Tongue (tissue), 1 donor: ENCODE measurements at regions not wholly inside any gene's neighbourhood (a gene's known extent, or its start where the extent isn't known, plus 50 kb on each side); places are given as distances from the start of the nearest gene placed in this dataset.
A peak's percentile ranks its signal among the peaks of the same experiment; 100 is the strongest.

Experiments
- DNase-seq: peaks from one replicate; pipeline ENCODE4 v3.0.0-alpha.2; 2015

DNA sequence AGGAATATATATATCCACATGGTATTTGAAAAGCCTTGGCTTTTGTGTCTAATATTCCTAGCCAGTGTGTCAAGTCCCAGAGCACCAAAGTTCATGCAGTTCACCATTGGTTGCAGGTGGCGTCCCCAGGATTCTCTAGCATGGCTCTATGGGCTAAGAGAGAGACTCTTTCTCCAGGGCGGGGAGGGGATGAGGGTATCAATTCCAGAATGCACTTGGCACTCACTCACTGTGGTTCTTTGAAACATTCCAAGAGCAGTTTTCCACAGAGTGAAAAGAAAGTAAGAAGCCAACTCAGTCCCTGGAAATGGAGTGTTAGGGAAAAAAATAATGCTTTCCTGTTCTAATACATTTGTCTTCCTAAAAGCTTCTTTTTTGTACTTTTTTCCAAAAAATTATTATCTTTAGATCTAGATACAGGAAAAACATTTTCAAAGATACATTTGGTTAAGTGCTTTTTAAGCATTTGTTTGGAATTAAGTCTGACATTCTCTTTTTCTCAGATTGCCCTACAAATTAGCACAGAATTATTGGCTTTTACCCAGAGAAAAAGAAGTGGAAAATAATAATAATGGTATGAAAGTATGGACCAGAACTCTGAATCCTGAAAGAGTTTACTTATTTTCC lies 239.9 kb downstream of the PAX3 start:
- DNase-seq, result peak; percentile 61

DNA sequence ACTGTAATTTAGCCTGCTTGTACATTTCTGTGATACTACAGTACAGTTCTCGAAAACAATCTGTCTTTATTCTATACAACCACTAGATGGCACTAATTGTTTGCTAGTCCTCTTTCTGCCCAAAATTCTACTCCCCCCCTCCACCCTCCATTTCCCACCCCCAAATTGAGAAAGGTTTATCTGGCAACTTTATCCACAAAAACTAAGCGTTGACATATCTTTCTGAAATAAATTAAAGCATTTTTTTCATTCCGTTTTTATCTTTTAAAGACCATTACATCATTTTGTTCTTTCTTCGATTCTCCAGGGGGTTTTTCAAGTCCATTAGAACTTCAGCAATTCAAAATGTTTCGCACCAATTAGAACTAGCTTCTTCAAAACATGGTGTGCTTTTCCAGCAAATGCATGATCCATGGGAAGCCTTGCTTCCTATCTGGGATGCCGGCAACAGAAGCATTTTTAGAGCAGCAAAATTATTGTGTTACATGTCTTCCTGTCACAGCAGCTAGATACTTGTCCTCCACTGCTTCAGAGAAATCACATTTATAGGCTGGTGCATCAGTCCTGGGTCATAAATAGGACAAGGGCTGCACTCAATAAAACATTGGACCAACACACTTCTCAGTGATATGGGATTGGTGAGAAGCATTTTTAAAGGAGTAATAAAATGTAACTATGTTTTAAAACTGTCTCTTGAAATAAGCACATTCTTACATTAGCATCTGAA lies 241.3 kb downstream of the PAX3 start:
- DNase-seq, result peak; percentile 37

DNA sequence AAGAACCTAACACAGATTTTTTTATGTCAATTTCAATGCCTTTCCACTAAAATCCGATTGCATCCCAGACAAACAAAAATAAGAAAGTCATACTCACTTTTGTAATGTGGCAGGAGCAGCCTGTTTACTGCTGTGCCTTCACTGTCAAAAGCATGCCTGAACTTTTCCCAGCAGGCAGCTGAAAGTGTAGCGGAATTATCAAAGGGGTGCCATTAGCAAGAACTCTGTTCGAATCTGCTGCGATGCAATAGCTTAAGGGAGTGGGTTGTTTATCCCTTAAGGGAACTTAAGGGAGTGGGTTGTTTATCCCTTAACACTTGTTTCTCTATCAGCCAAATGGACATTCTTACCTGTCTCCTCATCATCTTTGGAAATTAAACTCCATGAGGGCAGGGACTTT lies 243.5 kb downstream of the PAX3 start:
- no peak for DNase-seq

- DNase-seq, result no peak
These were observed 244.0 kb downstream of the PAX3 start for GRCh38 chr2:222054813-222055212.

GRCh38 chr2:222052934-222053367 lies 245.8 kb downstream of the PAX3 start:
- no peak for DNase-seq

GRCh38 chr2:222050981-222051380 lies 247.8 kb downstream of the PAX3 start:
- DNase-seq, result peak; percentile 27

DNA sequence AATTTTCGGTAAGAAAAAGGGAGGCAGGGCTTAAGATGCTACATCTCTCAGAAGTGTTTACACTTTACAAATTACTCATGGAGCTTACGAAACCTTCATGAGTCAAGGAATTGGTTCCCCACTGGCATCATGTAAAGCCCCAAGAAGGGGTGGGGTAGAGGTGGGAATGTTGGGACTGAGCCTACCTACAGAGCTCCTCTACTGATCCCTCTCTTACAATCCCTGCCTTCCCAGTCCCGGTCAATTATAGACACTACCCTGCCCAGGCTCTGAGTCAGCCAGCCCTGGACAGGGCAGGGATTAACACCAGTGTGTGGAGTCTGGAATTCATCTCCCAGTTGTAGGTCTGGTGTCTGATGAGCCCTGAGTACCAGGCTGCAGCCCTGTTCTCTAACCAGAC lies 248.9 kb downstream of the PAX3 start:
- no peak for DNase-seq

- DNase-seq, result peak; percentile 45
These were observed 254.9 kb downstream of the PAX3 start for GRCh38 chr2:222043897-222044296.

GRCh38 chr2:222042666-222043065 lies 256.1 kb downstream of the PAX3 start:
- no peak for DNase-seq

DNA sequence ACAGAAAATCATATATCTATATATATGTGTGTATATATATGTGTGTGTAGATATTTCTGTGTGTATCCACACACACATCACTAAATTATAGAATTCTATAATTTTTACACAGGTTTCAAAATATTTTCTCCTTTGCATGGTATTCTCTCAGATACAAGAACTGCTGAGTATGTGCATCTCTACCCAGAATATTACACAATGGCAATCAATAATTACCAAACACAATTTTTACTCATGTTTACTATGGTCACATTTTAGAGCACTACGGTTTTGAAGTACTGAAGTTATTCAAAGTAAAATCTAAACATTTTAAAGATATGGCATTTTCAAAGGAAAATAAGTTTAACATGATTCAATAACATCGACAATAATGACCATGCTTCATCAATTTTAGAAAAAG lies 258.5 kb downstream of the PAX3 start:
- no peak for DNase-seq

GRCh38 chr2:222039821-222040220 lies 259.0 kb downstream of the PAX3 start:
- no peak for DNase-seq

DNA sequence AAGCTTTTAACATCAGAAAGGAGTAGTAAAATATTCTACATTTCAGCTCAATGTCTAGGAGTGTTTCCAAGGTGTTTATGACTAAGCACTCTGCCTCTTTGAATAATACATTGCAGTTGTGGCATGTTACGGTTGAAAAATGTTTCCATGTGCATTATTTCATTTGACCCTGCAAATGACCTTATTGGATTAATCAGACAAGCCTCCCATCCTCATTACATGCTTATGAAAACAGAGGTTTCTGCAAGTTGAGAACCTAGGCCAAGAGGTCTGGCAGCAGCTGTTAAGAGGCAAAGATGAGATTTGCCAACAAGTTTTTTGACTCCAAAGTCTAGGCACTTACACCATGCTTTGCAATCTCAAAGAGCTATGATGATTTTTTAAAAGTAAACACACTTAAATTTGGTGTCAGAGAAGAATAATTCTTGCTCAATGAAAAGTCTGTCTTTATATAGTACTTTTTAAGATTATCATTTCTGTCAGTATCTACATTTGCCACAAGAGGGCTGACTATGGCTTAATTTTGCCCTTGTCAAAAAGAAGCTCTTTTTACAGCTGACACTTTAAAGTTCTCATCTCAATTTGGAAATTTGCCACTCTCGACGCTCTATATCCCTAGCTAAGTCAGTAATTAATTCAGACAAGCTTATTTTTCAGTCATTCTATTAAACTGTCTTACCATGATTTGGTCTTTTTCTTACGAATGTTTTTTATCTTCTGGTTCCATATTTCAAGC lies 260.6 kb downstream of the PAX3 start:
- DNase-seq, result peak; percentile 30

DNA sequence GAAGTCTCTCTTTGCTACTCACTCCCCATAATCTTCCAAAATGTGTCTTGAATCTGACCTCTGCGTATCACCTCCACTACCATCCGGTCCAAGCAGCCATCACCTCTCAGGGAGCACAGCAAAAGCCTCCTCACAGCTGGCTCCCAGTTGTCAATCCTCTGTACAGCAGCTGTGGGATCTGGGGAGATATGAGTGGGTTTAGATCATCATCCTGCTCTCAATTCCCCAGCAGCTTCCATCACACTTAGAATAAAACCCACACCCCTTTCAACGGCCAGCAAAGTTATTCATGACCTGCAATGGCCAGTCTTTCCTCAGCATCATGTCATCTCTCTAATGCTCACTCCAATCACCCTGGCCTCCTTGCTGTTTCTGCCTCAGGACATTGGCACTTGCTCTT lies 261.6 kb downstream of the PAX3 start:
- DNase-seq, result no peak

- no peak for DNase-seq
These were observed 264.7 kb downstream of the PAX3 start for GRCh38 chr2:222034058-222034457.

DNA sequence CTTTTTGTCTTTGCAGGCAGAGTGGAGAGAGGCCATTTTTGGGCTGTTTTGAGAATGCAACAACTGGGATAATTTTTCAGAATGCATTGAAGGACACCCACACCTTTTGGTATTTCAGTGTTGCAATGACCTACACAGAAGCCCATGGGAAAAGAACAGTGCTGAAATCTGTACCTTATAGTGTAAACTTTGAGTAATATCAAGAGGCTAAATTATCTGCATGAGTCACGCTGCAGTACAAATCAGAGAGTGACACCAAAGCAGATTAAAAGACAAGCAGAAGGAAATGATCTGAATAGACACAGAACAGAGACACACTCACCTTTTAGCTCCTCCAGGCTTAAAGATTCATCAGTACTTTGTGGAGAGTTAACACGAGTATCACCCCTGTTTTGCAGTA lies 265.3 kb downstream of the PAX3 start:
- no peak for DNase-seq

DNA sequence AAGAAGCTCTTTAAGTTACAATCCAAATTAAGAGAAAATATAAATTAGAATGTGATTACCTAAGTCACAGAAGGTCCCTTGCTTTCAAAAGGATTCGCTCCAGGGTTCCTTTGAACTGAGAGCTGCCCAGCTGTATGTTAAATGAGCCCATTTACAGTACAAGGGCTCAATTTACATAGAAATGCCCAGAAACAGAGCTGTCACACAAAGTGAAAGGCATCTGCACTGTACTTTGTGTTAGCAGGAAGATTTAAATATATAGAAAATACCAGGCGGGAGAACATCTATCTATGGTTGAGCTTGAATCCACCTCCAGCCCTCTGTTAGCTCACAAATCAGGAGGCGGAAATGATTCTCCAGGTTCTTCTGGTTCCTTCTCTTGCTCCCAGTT lies 272.9 kb downstream of the PAX3 start:
- no peak for DNase-seq

DNA sequence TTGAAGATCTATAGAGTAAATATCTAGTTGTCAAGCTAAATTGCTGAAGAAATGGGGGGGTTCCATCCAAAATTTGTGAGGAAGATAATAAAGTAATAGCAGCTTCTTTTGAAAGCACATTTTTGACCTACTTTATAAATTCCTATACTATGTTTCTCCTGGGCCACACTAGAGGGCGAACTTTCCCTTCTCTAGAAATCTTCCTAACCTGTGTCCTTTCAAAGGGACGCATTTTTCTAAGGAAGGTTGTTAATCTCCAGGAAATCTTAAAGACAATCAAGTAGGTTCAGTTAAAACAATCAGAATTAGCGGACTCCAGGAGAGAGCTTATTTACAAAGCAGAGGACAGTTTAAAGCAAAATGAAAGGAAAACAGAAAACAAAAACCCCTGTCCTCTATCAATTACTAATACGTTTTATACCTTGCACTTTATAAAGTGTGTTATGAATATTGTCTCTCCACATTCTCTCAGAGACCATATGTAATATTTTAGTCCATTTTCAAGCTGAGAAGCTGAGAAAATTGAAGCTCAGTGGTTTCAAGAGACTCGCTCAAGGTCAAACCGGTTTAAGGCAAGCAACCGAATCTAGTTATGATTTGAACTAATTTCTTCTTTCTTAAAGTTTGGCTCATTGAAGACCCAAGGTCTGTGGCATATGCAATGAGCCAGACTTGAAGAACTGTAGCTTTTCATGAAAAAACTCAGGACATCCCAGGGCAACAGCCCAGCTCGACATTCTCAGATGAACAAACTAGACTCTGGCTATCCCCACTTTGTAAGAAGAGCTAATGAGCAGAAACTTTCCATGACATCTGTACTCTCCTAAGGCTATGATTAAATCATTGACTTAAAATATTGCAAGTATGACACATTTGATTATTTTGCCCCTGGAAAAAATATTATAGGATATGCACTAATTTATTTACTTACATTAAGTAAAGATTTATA lies 273.6 kb downstream of the PAX3 start:
- peak; percentile 73 for DNase-seq

DNA sequence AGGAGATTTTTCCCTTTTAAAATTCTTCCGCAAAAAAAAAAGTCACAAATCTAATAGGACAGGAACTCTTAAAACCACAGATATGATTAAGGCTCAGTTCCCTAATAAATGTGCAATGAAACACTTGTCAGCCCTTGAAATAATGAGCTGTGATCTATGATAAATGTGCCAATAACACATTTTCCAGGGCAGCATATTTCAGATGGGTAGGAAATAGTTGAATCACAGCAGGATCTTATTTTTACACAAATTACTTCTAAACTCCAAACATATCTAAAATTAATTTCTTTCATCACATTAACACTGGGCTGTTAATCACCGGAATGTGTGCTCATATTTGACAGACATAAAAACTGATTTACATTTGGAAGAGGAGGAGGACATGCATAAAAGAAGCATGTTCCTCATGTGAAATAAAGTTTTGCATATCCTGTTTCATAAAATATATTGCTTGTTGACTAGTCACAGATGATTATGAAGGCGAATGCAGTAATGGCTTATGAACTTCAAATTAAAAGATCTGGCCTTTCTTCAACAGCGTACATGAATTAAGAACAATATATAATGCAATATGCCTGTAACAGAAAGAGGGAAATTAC lies 281.4 kb downstream of the PAX3 start:
- no peak for DNase-seq

GRCh38 chr2:222013889-222014288 lies 284.9 kb downstream of the PAX3 start:
- DNase-seq, result no peak

DNA sequence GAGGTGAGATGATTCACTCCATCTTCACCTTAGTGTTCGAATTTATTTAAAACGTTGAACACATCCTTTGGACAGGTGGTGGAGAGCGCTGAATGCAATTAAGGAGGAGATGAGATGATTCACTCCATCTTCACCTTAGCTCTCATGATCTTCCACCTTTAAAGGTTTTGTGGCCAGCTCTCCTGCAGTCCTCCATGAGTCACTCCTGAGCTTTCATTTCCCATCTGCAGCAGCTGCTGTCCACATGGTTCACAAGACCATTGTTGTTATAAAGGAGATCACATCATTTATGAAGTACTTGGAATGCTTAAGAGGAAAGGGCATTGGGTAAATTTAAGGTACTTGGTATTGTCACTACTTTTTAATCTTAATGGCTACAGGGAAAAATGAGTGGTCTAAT lies 298.5 kb downstream of the PAX3 start:
- DNase-seq, result no peak

DNA sequence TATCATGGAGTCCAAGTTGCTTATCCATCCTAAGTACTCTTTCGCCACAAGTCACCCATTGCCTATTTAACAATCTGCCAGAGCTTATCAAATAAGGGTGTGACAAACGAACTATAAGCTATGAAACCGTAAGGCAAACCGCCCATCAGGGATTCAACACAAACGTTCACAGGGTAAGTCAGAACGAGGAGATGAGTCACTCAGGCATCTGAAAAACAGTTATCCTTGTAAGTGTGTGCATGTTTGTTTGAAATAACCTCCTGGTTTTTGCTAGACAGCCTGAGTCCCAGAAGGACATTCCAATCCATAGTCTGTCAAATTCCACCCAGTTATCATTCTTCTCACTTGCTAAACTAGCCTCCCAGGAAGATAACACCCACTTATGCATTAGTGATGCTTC lies 299.1 kb downstream of the PAX3 start:
- no peak for DNase-seq

DNA sequence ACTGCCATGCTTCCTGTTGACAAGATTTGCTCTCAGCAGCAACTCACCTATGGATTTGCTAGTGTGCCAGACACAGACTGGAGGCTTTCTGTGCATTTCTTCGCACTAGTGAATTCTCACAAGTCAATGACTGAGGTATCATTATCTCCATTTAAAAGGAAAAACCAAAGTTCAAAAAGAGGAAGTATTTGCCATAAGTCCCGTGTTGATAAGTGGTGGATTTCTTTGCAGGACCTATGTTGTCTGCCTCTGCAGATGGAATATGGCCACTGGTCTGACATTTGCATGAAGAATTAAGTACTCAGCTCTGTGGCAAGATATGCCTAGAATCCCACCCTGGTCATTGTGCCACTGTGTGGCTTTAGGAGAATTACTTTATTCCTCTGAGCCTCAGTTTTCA lies 299.6 kb downstream of the PAX3 start:
- DNase-seq, result no peak
